Erythroblast (primary cell): ENCODE measurements at regions not wholly inside any gene's neighbourhood (a gene's known extent, or its start where the extent isn't known, plus 50 kb on each side); places are given as distances from the start of the nearest gene placed in this dataset.

Experiments
- DNase-seq, 2 experiments: peaks; one replicate each; lab custom pipeline; 2025; lab: John Stamatoyannopoulos, UW
- GATA1 ChIP-seq: IDR thresholded peaks from 2 replicates; pipeline ENCODE4 v1.6.1; 2011; ENCODE audit warnings: low read depth, mild to moderate bottlenecking, control low read depth, low read length, moderate library complexity
- POLR2A ChIP-seq: IDR thresholded peaks from 2 replicates; pipeline ENCODE4 v1.6.1; 2011; ENCODE audit warnings: mild to moderate bottlenecking, low read length

GRCh38 chr6:105669232-105669631 lies 266.4 kb upstream of the PREP start:
- TF ChIP-seq GATA1 (no peak), POLR2A (no peak)
- no peak for DNase-seq

DNA sequence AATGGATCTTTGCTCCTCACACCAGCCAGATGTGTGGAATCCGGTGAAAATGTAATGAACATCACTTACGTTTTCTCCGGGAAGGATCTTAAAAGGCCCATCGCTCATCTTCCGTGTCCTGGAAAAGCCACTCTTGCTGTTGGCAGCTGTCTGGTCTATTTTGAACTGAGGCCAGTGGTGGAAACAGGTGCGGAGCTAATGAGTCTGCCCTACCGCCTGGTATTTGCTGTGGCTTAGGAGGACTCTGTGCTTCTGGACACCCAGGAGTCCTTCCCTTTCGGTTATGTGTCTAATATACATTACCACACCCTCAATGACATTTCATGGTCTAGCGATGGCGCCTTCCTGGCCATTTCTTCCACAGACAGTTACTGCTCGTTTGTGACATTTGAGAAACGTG lies 264.2 kb upstream of the PREP start:
- DNase-seq, result no peak
- TF ChIP-seq POLR2A, result no peak
- no peak for TF ChIP-seq GATA1

DNA sequence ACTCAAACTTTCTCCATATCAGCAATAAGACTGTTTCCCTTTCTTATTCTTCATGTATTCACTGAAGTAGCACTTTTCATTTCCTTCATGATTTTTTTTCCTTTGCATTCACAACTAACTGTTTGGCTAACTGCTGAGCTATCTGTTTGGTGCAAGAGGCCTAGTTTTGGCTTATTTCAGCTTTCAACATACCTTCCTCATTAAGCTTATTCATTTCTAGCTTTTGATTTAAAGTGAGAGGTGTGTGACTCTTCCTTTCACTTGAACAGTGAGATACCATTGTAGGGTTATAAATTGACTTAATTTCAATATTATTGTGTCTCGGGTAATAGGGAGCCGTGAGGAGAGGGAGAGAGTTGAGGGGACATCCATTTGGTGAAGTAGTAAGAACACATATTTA lies 262.0 kb upstream of the PREP start:
- no peak for DNase-seq
- TF ChIP-seq GATA1 (no peak), POLR2A (no peak)

DNA sequence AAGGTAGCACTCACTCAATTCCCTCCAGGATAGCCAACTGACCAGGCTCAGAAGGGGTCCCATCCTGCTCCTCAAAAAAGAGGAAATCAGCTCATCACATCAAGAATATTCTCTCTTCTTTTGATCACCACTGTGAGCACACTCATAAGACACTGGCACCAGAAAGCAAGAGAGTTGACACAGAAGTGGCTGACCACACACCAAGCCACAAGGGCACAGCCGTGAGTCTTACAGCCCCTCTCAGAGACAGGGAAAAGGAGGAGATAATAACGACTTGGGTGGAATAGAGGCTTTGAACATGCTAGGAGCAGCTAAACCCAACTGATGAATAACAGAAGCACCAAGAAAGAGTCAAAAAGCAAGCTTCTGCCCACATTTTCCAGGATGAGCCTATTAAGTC lies 249.1 kb upstream of the PREP start:
- DNase-seq, result no peak

DNA sequence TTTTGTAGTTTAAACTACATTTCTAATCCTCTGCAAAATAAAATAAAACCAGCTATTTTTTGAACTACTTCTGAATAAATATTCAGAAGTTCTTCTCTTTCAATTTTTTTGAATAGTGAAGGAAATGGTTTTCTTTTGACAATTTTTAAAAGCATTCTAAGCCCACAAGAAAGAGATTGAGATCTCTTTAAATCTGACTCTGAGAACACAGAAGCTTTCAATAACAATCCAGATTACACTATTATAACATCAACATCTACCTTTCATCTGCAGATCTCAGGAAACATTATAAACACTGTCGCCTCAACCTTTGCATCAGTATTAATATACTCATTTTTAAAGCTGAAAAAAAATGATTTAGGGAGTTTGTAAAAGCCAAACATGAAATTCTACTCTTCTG lies 247.5 kb upstream of the PREP start:
- DNase-seq, result no peak
- no peak for TF ChIP-seq GATA1
- TF ChIP-seq POLR2A, result no peak

More for the DNA sequence above, 249.1 kb upstream of the PREP start:
- no peak for TF ChIP-seq GATA1
- no peak for TF ChIP-seq POLR2A

DNA sequence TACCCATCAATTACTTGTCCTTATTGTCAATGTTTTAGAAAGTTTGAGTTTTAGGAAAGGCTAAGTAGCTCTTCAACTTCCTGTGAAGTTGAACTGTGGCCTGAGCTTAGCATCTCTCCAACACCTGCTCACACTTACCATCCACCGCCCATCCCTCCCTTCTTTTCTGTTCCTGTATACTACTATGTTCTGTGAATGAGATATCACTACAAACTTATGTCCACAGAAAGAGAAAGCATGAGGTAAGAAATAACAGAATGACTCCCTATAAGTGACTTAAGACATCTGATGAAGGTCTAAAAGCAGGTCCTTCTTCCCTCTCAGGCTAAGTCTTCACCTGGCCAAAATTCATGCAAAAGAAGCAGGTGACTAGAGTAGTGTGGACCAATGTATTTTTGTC lies 246.3 kb upstream of the PREP start:
- no peak for DNase-seq
- no peak for TF ChIP-seq POLR2A
- TF ChIP-seq GATA1, result no peak

- TF ChIP-seq GATA1, result no peak
- TF ChIP-seq POLR2A, result no peak
- DNase-seq, result no peak
These were observed 245.4 kb upstream of the PREP start for GRCh38 chr6:105648276-105648675.

DNA sequence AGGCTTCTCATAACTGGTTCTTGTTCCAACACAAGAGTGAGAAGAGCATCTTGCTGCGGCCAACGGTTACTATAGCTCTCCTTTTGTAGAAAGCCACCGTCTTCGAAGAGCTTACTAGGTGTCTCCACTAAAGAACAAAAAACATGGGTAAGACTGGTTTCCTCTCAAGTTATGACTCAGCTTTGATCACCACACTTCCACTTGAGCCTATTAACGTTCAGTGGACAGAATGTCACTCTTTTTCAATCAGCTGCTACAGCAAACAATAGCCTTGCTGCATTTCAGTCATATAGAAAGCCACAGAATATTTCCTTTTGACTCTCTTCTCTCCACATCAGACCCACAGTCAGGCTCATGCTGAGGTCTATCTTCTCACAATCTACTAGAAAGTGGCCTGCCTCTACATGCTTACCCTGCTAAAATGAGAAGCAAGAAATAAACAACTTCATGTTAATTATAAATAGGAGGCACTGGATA lies 243.5 kb upstream of the PREP start:
- no peak for DNase-seq
- no peak for TF ChIP-seq POLR2A
- TF ChIP-seq GATA1, result no peak

- TF ChIP-seq GATA1 (no peak), POLR2A (no peak)
- DNase-seq, result no peak
These were observed 243.1 kb upstream of the PREP start for GRCh38 chr6:105645958-105646357.

DNA sequence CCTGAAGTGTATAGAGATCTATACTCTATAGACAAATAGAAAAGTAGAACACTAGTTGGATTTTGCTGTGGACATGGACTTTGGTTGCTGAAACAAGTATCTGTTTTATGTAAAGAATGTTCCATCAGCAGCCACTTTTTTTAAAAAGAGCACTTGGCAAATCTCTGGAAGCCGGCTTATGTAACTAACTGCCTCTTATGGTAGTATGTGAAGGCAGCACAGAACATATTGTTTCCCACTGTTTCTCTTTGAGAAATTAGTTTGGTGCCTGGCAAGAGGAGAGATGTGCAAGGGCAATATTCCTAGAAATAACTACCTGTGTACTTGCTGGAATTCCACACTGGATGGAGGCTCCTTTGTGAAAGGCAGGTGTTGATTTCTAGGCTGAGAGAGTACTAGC lies 242.3 kb upstream of the PREP start:
- TF ChIP-seq GATA1, result no peak
- TF ChIP-seq POLR2A, result no peak
- DNase-seq, result no peak

GRCh38 chr6:105644691-105645090 lies 241.8 kb upstream of the PREP start:
- TF ChIP-seq POLR2A (no peak), GATA1 (no peak)
- no peak for DNase-seq

GRCh38 chr6:105644073-105644489 lies 241.2 kb upstream of the PREP start:
- no peak for DNase-seq
- TF ChIP-seq GATA1 (no peak), POLR2A (no peak)

- TF ChIP-seq POLR2A (no peak), GATA1 (no peak)
- DNase-seq, result no peak
These were observed 239.8 kb upstream of the PREP start for GRCh38 chr6:105642708-105643107.

- TF ChIP-seq GATA1 (no peak), POLR2A (no peak)
- no peak for DNase-seq
These were observed 238.6 kb upstream of the PREP start for GRCh38 chr6:105641504-105641903.

DNA sequence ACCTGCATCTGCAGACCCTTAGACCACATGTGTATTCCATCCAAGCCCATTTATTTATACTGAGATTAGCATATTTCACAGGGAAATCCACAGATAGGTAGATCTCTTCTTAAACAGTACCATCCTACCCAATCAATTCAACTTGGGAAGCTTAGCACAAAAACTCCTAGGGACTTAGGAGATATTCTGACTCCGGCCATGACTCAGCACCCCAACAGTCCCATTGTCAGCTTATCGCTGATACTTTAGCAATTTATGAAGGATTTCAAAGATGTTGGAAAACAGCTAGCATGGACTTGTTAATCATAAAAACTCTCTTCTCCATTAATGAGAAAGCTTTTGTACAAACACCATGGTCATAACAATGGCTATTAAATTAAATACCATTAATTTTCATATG lies 236.2 kb upstream of the PREP start:
- TF ChIP-seq POLR2A (no peak), GATA1 (no peak)
- DNase-seq, result no peak

GRCh38 chr6:105633814-105634213 lies 230.9 kb upstream of the PREP start:
- TF ChIP-seq POLR2A (no peak), GATA1 (no peak)
- DNase-seq, result no peak
